Stimulated activated CD8-positive, alpha-beta memory T cell treated with anti-CD3 and anti-CD28 coated beads, Interleukin-15, amount 100 ng/mL, for 1 hour (primary cell): ENCODE measurements at regions not wholly inside any gene's neighbourhood (a gene's known extent, or its start where the extent isn't known, plus 50 kb on each side); places are given as distances from the start of the nearest gene placed in this dataset.
"Not testable (repeated sequence)": the region's sequence is repeated elsewhere in the genome, so short reads cannot be mapped to it uniquely, and the experiment has no call there.

ENCODE experiments used
- DNase-seq: peaks from one replicate; pipeline ENCODE4 v3.0.0-alpha.2; 2020; ENCODE audit warnings: low read depth

- DNase-seq: no peak
Observed at GRCh38 chr9:7622481-7622880, 177.1 kb downstream of the DMAC1 start.

GRCh38 chr9:7615344-7615743 lies 184.2 kb downstream of the DMAC1 start:
- no peak for DNase-seq

GRCh38 chr9:7613931-7614330 lies 185.6 kb downstream of the DMAC1 start:
- DNase-seq: no peak

GRCh38 chr9:7608261-7608660 lies 191.3 kb downstream of the DMAC1 start:
- DNase-seq: no peak

- no peak for DNase-seq
Observed at GRCh38 chr9:7607421-7607820, 192.2 kb downstream of the DMAC1 start.

GRCh38 chr9:7606591-7606990 lies 193.0 kb downstream of the DMAC1 start:
- DNase-seq: no peak

- DNase-seq: no peak
Observed at GRCh38 chr9:7601739-7602138, 197.8 kb downstream of the DMAC1 start.

GRCh38 chr9:7597716-7598115 lies 201.9 kb downstream of the DMAC1 start:
- no peak for DNase-seq

- DNase-seq: no peak
Observed at GRCh38 chr9:7592321-7593316, 207.0 kb downstream of the DMAC1 start.

- DNase-seq: no peak
Observed at GRCh38 chr9:7591501-7591900, 208.1 kb downstream of the DMAC1 start.

GRCh38 chr9:7580568-7580967 lies 219.0 kb downstream of the DMAC1 start:
- DNase-seq: no peak

GRCh38 chr9:7579351-7579750 lies 220.2 kb downstream of the DMAC1 start:
- no peak for DNase-seq

- DNase-seq: no peak
Observed at GRCh38 chr9:7578951-7579350, 220.6 kb downstream of the DMAC1 start.

GRCh38 chr9:7570107-7570720 lies 229.4 kb downstream of the DMAC1 start:
- peak; percentile 58 for DNase-seq

GRCh38 chr9:7567687-7568086 lies 231.9 kb downstream of the DMAC1 start:
- no peak for DNase-seq

GRCh38 chr9:7561527-7562080 lies 238.0 kb downstream of the DMAC1 start:
- no peak for DNase-seq

- DNase-seq: no peak
Observed at GRCh38 chr9:7560669-7561305, 238.8 kb downstream of the DMAC1 start.

- DNase-seq: no peak
Observed at GRCh38 chr9:7554699-7555098, 244.9 kb downstream of the DMAC1 start.

- DNase-seq: not testable (repeated sequence)
Observed at GRCh38 chr9:7552706-7553105, 246.9 kb downstream of the DMAC1 start.

- no peak for DNase-seq
Observed at GRCh38 chr9:7549249-7549648, 250.3 kb downstream of the DMAC1 start.

- no peak for DNase-seq
Observed at GRCh38 chr9:7546261-7546660, 253.3 kb downstream of the DMAC1 start.

- DNase-seq: no peak
Observed at GRCh38 chr9:7545371-7546165, 254.0 kb downstream of the DMAC1 start.
